Activated naive CD8-positive, alpha-beta T cell (primary cell): ENCODE measurements at regions not wholly inside any gene's neighbourhood (a gene's known extent, or its start where the extent isn't known, plus 50 kb on each side); places are given as distances from the start of the nearest gene placed in this dataset.

ENCODE experiments used
- H3K27ac Mint-ChIP-seq: one replicate; pipeline ENCODE4 v1.8.0; 2021; ENCODE audit warnings: mixed read lengths
- H3K27me3 Mint-ChIP-seq: one replicate; pipeline ENCODE4 v1.8.0; 2021; ENCODE audit warnings: mixed read lengths
- H3K36me3 Mint-ChIP-seq: one replicate; pipeline ENCODE4 v1.8.0; 2021; ENCODE audit warnings: mixed read lengths
- H3K4me1 Mint-ChIP-seq: one replicate; pipeline ENCODE4 v1.8.0; 2021; ENCODE audit warnings: low read depth, mixed read lengths
- H3K4me3 Mint-ChIP-seq: one replicate; pipeline ENCODE4 v1.8.0; 2021; ENCODE audit warnings: mild to moderate bottlenecking, mixed read lengths
- H3K9me3 Mint-ChIP-seq: one replicate; pipeline ENCODE4 v1.8.0; 2021; ENCODE audit warnings: low read depth, mixed read lengths

- Mint-ChIP-seq H3K9me3 (no peaks in the 10 kb centered on the region), H3K36me3 (no peaks in the 10 kb centered on the region), H3K4me1 (no peaks in the 10 kb centered on the region), H3K27ac (no peak overlapping the region), H3K4me3 (no peak overlapping the region), H3K27me3 (peaks cover 11% of the 10 kb centered on the region)
These were observed 54.9 kb downstream of the KLHDC7A start for GRCh38 chr1:18535391-18536210.

DNA sequence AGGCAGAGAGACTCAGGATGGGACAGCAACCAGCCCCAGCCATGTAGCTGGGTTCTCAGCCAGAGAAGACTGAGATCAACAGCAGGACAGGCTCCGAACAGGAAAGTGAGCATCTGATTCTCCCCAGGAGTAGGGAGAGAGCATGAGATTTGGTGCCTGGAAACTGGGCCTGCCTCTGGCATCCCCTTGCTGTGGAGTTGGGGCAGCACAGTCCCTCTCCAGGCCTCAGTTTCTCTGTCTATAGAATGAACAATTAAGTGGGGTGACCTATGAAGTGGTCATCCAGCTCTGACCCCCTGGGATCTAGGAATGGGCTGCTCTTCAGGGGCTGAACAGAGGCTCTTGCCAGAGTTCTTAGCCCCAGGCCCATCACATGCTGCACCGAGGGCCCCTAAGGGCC is 55.6 kb downstream of the KLHDC7A start:
- Mint-ChIP-seq H3K4me1 (no peaks in the 10 kb centered on the region), H3K36me3 (no peaks in the 10 kb centered on the region), H3K27me3 (peaks cover 12% of the 10 kb centered on the region), H3K9me3 (no peaks in the 10 kb centered on the region), H3K4me3 (no peak overlapping the region), H3K27ac (no peak overlapping the region)

DNA sequence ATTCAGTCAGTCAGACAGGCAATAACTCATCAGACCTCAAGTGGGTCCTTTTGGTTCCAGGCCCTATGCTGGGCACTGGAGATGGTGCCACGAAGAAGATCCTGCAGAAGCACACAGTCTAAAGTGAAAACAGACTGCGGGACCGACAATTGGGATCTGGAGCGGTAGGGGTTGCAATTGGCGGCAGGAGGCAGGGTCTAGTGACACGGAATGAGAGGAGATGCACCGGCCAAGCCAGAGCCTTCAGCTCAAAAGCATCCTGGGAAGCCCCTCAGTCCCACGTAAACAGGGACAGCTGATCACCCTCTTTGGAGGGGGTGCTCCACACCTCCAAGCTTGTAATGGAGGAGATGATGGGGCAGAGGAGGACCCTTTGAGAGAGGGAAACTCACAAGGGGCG is 56.2 kb downstream of the KLHDC7A start:
- Mint-ChIP-seq H3K27ac (no peak overlapping the region), H3K4me3 (no peak overlapping the region), H3K36me3 (no peaks in the 10 kb centered on the region), H3K27me3 (peaks cover 14% of the 10 kb centered on the region), H3K4me1 (no peaks in the 10 kb centered on the region), H3K9me3 (no peaks in the 10 kb centered on the region)

GRCh38 chr1:18537386-18538306 is 56.9 kb downstream of the KLHDC7A start:
- Mint-ChIP-seq H3K36me3 (no peaks in the 10 kb centered on the region), H3K9me3 (no peaks in the 10 kb centered on the region), H3K27ac (no peak overlapping the region), H3K27me3 (peaks cover 20% of the 10 kb centered on the region), H3K4me1 (no peaks in the 10 kb centered on the region), H3K4me3 (no peak overlapping the region)

- Mint-ChIP-seq H3K36me3 (no peaks in the 10 kb centered on the region), H3K4me3 (no peak overlapping the region), H3K4me1 (no peaks in the 10 kb centered on the region), H3K27ac (no peak overlapping the region), H3K9me3 (no peaks in the 10 kb centered on the region), H3K27me3 (peaks cover 29% of the 10 kb centered on the region)
These were observed 58.4 kb downstream of the KLHDC7A start for GRCh38 chr1:18539171-18539570.

- no peak overlapping the region for H3K27ac Mint-ChIP-seq
These were observed 59.5 kb downstream of the KLHDC7A start for GRCh38 chr1:18540136-18540765.

GRCh38 chr1:18541046-18541795 is 60.5 kb downstream of the KLHDC7A start:
- Mint-ChIP-seq H3K4me3 (no peak overlapping the region), H3K36me3 (no peaks in the 10 kb centered on the region), H3K27ac (no peak overlapping the region), H3K4me1 (no peaks in the 10 kb centered on the region), H3K9me3 (no peaks in the 10 kb centered on the region), H3K27me3 (peaks cover 33% of the 10 kb centered on the region)

More at GRCh38 chr1:18540136-18540765, 59.5 kb downstream of the KLHDC7A start:
- Mint-ChIP-seq H3K9me3 (no peaks in the 10 kb centered on the region), H3K27me3 (peaks cover 33% of the 10 kb centered on the region), H3K4me1 (no peaks in the 10 kb centered on the region), H3K4me3 (no peak overlapping the region), H3K36me3 (no peaks in the 10 kb centered on the region)

GRCh38 chr1:18542351-18542750 is 61.6 kb downstream of the KLHDC7A start:
- Mint-ChIP-seq H3K27ac (no peak overlapping the region), H3K27me3 (peaks cover 33% of the 10 kb centered on the region), H3K4me3 (no peak overlapping the region), H3K4me1 (no peaks in the 10 kb centered on the region), H3K9me3 (no peaks in the 10 kb centered on the region), H3K36me3 (no peaks in the 10 kb centered on the region)

- H3K9me3 Mint-ChIP-seq: no peaks in the 10 kb centered on the region
- no peaks in the 10 kb centered on the region for H3K36me3 Mint-ChIP-seq
- H3K4me3 Mint-ChIP-seq: no peak overlapping the region
- peaks cover 28% of the 10 kb centered on the region for H3K27me3 Mint-ChIP-seq
- H3K4me1 Mint-ChIP-seq: no peaks in the 10 kb centered on the region
- no peak overlapping the region for H3K27ac Mint-ChIP-seq
These were observed 65.3 kb downstream of the KLHDC7A start for GRCh38 chr1:18546026-18546425.

DNA sequence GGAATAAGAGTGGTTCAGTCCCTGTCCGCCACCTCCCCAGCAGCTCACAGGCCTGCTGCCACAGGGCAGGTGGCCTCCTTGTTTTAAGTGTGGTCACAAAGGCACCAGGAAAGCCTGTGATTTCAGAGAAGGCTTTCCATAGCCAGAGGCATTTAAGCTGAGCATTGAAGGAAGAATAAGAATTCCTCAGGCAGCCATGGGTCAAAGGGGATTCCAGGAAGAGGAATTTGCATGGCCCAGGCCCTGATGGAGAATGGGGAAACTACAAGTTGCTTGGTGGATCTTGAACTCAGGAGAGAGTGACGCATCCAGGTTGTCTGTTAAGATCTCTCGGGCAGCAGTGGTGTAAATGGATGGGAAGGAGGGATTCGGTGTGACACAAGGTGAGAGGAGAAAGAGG is 66.7 kb downstream of the KLHDC7A start:
- H3K27ac Mint-ChIP-seq: no peak overlapping the region

GRCh38 chr1:18548643-18549042 is 67.9 kb downstream of the KLHDC7A start:
- no peaks in the 10 kb centered on the region for H3K4me1 Mint-ChIP-seq
- no peaks in the 10 kb centered on the region for H3K36me3 Mint-ChIP-seq
- H3K27ac Mint-ChIP-seq: no peak overlapping the region
- no peaks in the 10 kb centered on the region for H3K9me3 Mint-ChIP-seq
- H3K4me3 Mint-ChIP-seq: no peak overlapping the region
- peaks cover 14% of the 10 kb centered on the region for H3K27me3 Mint-ChIP-seq

More for the DNA sequence above, 66.7 kb downstream of the KLHDC7A start:
- Mint-ChIP-seq H3K9me3 (no peaks in the 10 kb centered on the region), H3K27me3 (peaks cover 21% of the 10 kb centered on the region), H3K36me3 (no peaks in the 10 kb centered on the region), H3K4me3 (no peak overlapping the region), H3K4me1 (no peaks in the 10 kb centered on the region)

GRCh38 chr1:18549106-18549505 is 68.4 kb downstream of the KLHDC7A start:
- peaks cover 12% of the 10 kb centered on the region for H3K27me3 Mint-ChIP-seq
- H3K4me1 Mint-ChIP-seq: no peaks in the 10 kb centered on the region
- H3K9me3 Mint-ChIP-seq: no peaks in the 10 kb centered on the region
- H3K27ac Mint-ChIP-seq: no peak overlapping the region
- no peaks in the 10 kb centered on the region for H3K36me3 Mint-ChIP-seq
- H3K4me3 Mint-ChIP-seq: no peak overlapping the region

DNA sequence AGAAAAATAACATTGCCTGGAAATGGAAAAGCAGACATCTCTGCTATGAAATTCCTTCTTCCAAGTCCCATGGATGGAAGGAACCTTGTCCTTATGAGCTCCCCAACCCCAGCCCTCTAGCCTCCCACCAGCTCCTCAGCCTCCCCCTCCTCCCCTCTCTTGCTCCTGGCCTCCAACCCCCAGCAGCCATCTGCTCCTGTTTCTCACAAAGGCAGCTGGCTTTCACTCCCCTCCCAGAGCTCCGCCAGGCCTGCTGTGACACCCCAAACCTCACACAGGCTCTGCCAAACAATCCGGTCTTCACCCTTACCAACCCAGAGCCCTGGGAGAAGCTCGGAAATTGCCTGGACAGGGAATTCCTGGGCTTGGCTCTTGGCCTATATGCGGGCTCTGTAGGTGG is 69.2 kb downstream of the KLHDC7A start:
- Mint-ChIP-seq H3K4me1 (no peaks in the 10 kb centered on the region), H3K36me3 (no peaks in the 10 kb centered on the region), H3K27ac (no peak overlapping the region), H3K27me3 (peaks cover 10% of the 10 kb centered on the region), H3K9me3 (no peaks in the 10 kb centered on the region), H3K4me3 (no peak overlapping the region)

DNA sequence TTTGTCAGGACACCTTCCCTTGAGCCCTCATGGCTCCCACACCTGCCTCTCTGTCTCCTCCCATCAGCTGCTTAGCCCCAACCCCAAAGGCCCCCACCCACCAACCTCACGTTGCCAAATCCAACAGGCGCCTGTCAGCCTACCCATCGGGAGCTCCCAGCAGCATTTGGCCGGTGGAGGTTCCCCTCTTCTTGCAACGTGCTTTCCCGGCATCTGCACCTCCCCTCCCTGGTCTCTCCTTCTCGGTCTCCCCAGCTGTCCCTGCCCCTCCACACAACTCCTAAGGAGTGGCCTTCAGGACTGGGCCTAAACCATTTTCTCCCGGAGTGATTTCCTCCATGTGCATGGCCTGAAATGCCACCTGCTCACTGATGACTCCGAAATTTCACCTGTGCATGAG is 71.9 kb downstream of the KLHDC7A start:
- no peak overlapping the region for H3K27ac Mint-ChIP-seq
- H3K4me3 Mint-ChIP-seq: no peak overlapping the region
- H3K36me3 Mint-ChIP-seq: no peaks in the 10 kb centered on the region
- peaks cover 3% of the 10 kb centered on the region for H3K4me1 Mint-ChIP-seq
- H3K9me3 Mint-ChIP-seq: no peaks in the 10 kb centered on the region
- peaks cover 13% of the 10 kb centered on the region for H3K27me3 Mint-ChIP-seq
